H1 (cell line): ENCODE measurements at regions not wholly inside any gene's neighbourhood (a gene's known extent, or its start where the extent isn't known, plus 50 kb on each side); places are given as distances from the start of the nearest gene placed in this dataset.

ENCODE experiments used
- CHD1 ChIP-seq: IDR thresholded peaks from 2 replicates; pipeline ENCODE4 v1.6.1; 2012; ENCODE audit warnings: low read depth, low read length, improper control_type of control experiment
- CHD7 ChIP-seq: fragments of 300-600 bp; sonication (generic); IDR thresholded peaks from 2 replicates; pipeline ENCODE4 v1.7.1; 2012; ENCODE audit warnings: low read length, moderate library complexity, mild to moderate bottlenecking, inconsistent platforms; ENCODE audit not compliant: insufficient replicate concordance
- JUND ChIP-seq: IDR thresholded peaks from 2 replicates; pipeline ENCODE4 v1.6.1; 2011; ENCODE audit warnings: mild to moderate bottlenecking, improper control_type of control experiment, low read length
- NANOG ChIP-seq: IDR thresholded peaks from 2 replicates; pipeline ENCODE4 v1.6.1; 2011; ENCODE audit warnings: low read length, low read depth, mild to moderate bottlenecking, inconsistent platforms; ENCODE audit not compliant: insufficient read depth, poor library complexity, severe bottlenecking
- RFX5 ChIP-seq: IDR thresholded peaks from 2 replicates; pipeline ENCODE4 v1.6.1; 2011; ENCODE audit warnings: low read depth, low read length, improper control_type of control experiment, borderline replicate concordance
- SAP30 ChIP-seq: fragments of 300-600 bp; sonication (generic); IDR thresholded peaks from 2 replicates; pipeline ENCODE4 v1.7.1; 2012; ENCODE audit warnings: low read length, moderate library complexity, mild to moderate bottlenecking, inconsistent platforms; ENCODE audit not compliant: insufficient read depth, insufficient replicate concordance
- SP4 ChIP-seq: IDR thresholded peaks from 2 replicates; pipeline ENCODE4 v1.6.1; 2012; ENCODE audit warnings: low read length, inconsistent platforms
- TBP ChIP-seq: IDR thresholded peaks from 2 replicates; pipeline ENCODE4 v1.6.1; 2011; ENCODE audit warnings: low read depth, low read length, improper control_type of control experiment
- TCF12 ChIP-seq: IDR thresholded peaks from 2 replicates; pipeline ENCODE4 v1.6.1; 2011; ENCODE audit warnings: low read depth, mild to moderate bottlenecking, low read length
- YY1 ChIP-seq: IDR thresholded peaks from 2 replicates; pipeline ENCODE4 v1.6.1; 2011; ENCODE audit warnings: low read depth, mild to moderate bottlenecking, low read length

GRCh38 chr7:156118248-156118645 is 306.0 kb upstream of the SHH start (continued):
- no peak for TF ChIP-seq SAP30
- TF ChIP-seq CHD7: no peak
- no peak for TF ChIP-seq YY1
- TF ChIP-seq CHD1: no peak
- TF ChIP-seq RFX5: no peak
- no peak for TF ChIP-seq TBP
- no peak for TF ChIP-seq NANOG
- TF ChIP-seq SP4: no peak
- no peak for TF ChIP-seq JUND
- TF ChIP-seq TCF12: no peak
